ENCODE measurements at regions not wholly inside any gene's neighbourhood (a gene's known extent, or its start where the extent isn't known, plus 50 kb on each side); places are given as distances from the start of the nearest gene placed in this dataset.

GRCh38 chrX:9308426-9308825 lies 156.4 kb upstream of the TBL1X start:
- no peak for TF ChIP-seq CTCF (IDR thresholded peaks at IDR 0.05)
- no peak for TF ChIP-seq EP300 (IDR thresholded peaks at IDR 0.05)
